PC-3 (cell line): ENCODE measurements at regions not wholly inside any gene's neighbourhood (a gene's known extent, or its start where the extent isn't known, plus 50 kb on each side); places are given as distances from the start of the nearest gene placed in this dataset.

Source experiments
- ATAC-seq: fragments of 200-7000 bp; cut with Tn5 transposase; 2 replicates; pipeline ENCODE4 v1.9.1; 2020; ENCODE audit warnings: mild to moderate bottlenecking, moderate library complexity
- BruUV-seq: library from RNA; stranded (reverse); fragments of 400-500 nt; replicated peaks from 2 replicates; lab custom pipeline; 2021; lab: Mats Ljungman, UMichigan
- CTCF ChIA-PET: fragments of 300-600 bp; sonication (Branson Sonifier 250); formaldehyde crosslinking; loops from one replicate; lab custom pipeline; 2022; ENCODE audit warnings: antibody characterized with exemption; lab: Charles Lee
- POLR2A ChIA-PET: fragments of 300-600 bp; sonication (Branson Sonifier 250); formaldehyde crosslinking; loops from one replicate; lab custom pipeline; 2022; ENCODE audit warnings: antibody characterized with exemption; ENCODE audit not compliant: unreplicated experiment; lab: Charles Lee
- DNase-seq: peaks from one replicate; pipeline ENCODE4 v3.0.0-alpha.2; 2015
- H2AFZ ChIP-seq: fragments of 300-600 bp; sonication (generic); 2 replicates; pipeline ENCODE4 v1.6.0; 2016; ENCODE audit warnings: antibody characterized with exemption, low read length
- H3F3A ChIP-seq: fragments of 300-600 bp; sonication (generic); one replicate; pipeline ENCODE4 v1.6.0; 2017; ENCODE audit warnings: antibody characterized with exemption, low read length, control low read depth, mild to moderate bottlenecking; ENCODE audit not compliant: unreplicated experiment
- H3K27ac ChIP-seq: fragments of 300-600 bp; sonication (generic); 2 replicates; pipeline ENCODE4 v1.5.1; 2016; ENCODE audit warnings: mild to moderate bottlenecking, low read length
- H3K27me3 ChIP-seq: fragments of 300-600 bp; sonication (generic); 2 replicates; pipeline ENCODE4 v1.6.1; 2016; ENCODE audit warnings: low read length, mixed read lengths
- H3K36me3 ChIP-seq: fragments of 300-600 bp; sonication (generic); 2 replicates; pipeline ENCODE4 v1.6.1; 2016; ENCODE audit warnings: low read depth, mixed run types, low read length, mixed read lengths
- H3K4me1 ChIP-seq: fragments of 300-600 bp; sonication (generic); 2 replicates; pipeline ENCODE4 v1.5.1; 2016; ENCODE audit warnings: low read length; ENCODE audit not compliant: insufficient read depth
- H3K4me2 ChIP-seq: fragments of 300-600 bp; sonication (generic); 2 replicates; pipeline ENCODE4 v1.6.0; 2016; ENCODE audit warnings: low read length
- H3K4me3 ChIP-seq: fragments of 300-600 bp; sonication (generic); 2 replicates; pipeline ENCODE4 v1.5.1; 2016; ENCODE audit warnings: mild to moderate bottlenecking, low read length, mixed read lengths
- H3K79me2 ChIP-seq: fragments of 300-600 bp; sonication (generic); 2 replicates; pipeline ENCODE4 v1.6.1; 2017; ENCODE audit warnings: low read length, mixed read lengths
- H3K9ac ChIP-seq: fragments of 300-600 bp; sonication (generic); 2 replicates; pipeline ENCODE4 v1.6.0; 2016; ENCODE audit warnings: mild to moderate bottlenecking, low read length
- H3K9me2 ChIP-seq: fragments of 300-600 bp; sonication (generic); replicated peaks from 2 replicates; pipeline ENCODE4 v1.6.1; 2016; ENCODE audit warnings: mixed run types, low read length, mixed read lengths
- H3K9me3 ChIP-seq: fragments of 300-600 bp; sonication (generic); 2 replicates; pipeline ENCODE4 v1.6.1; 2016; ENCODE audit warnings: low read length, mixed read lengths
- H4K20me1 ChIP-seq: fragments of 300-600 bp; sonication (generic); 2 replicates; pipeline ENCODE4 v1.6.1; 2016; ENCODE audit warnings: low read length, mixed read lengths
- CTCF ChIP-seq: fragments of 300-600 bp; sonication (generic); conservative IDR thresholded peaks from 2 replicates; pipeline ENCODE4 v1.5.1; 2017; ENCODE audit warnings: antibody characterized with exemption, low read depth, mild to moderate bottlenecking, low read length
- EZH2 ChIP-seq: fragments of 300-600 bp; sonication (generic); IDR thresholded peaks from one replicate; pipeline ENCODE4 v1.6.1; 2017; ENCODE audit warnings: antibody characterized with exemption, mild to moderate bottlenecking, low read length; ENCODE audit not compliant: unreplicated experiment
- EZH2phosphoT487 ChIP-seq: fragments of 300-600 bp; sonication (generic); IDR thresholded peaks from 2 replicates; pipeline ENCODE4 v1.6.1; 2018; ENCODE audit warnings: mild to moderate bottlenecking, antibody characterized with exemption, low read length, borderline replicate concordance
- intact Hi-C: fragments of 100-400 bp; cut with micrococcal nuclease; formaldehyde crosslinking; loops from 2 replicates; pipeline ENCODE4 v1.9.0; 2023

- no peak overlapping the region for H3K4me3 ChIP-seq
- H3K9me2 ChIP-seq = no peaks in the 10 kb centered on the region
- no peaks in the 10 kb centered on the region for H3K27me3 ChIP-seq
- no TSS peak for BruUV-seq
- DNase-seq = no peak
- no peaks in the 10 kb centered on the region for H3F3A ChIP-seq
- H3K79me2 ChIP-seq = no peaks in the 10 kb centered on the region
- no peak overlapping the region for H2AFZ ChIP-seq
- no peak overlapping the region for H3K27ac ChIP-seq
- ChIA-PET CTCF (no interaction called here), POLR2A (no interaction called here)
- ATAC-seq = no peak
- H3K9me3 ChIP-seq = no peaks in the 10 kb centered on the region
- H3K4me1 ChIP-seq = no peaks in the 10 kb centered on the region
- H3K9ac ChIP-seq = no peak overlapping the region
- no peak overlapping the region for H3K4me2 ChIP-seq
- no peaks in the 10 kb centered on the region for H4K20me1 ChIP-seq
- TF ChIP-seq EZH2 (no peak), CTCF (no peak), EZH2phosphoT487 (no peak)
- intact Hi-C loops = no loop called here
- no peaks in the 10 kb centered on the region for H3K36me3 ChIP-seq
Observed at GRCh38 chr4:11134705-11135104, 294.0 kb downstream of the HS3ST1 start.

GRCh38 chr4:11133868-11134267 is 294.8 kb downstream of the HS3ST1 start:
- Histone ChIP-seq H3K4me1 (no peaks in the 10 kb centered on the region), H3K79me2 (no peaks in the 10 kb centered on the region), H3K9ac (no peak overlapping the region), H3K27ac (no peak overlapping the region), H3K9me2 (no peaks in the 10 kb centered on the region), H3K27me3 (no peaks in the 10 kb centered on the region), H3F3A (no peaks in the 10 kb centered on the region), H3K4me2 (no peak overlapping the region), H3K4me3 (no peak overlapping the region), H2AFZ (no peak overlapping the region), H3K9me3 (no peaks in the 10 kb centered on the region), H3K36me3 (no peaks in the 10 kb centered on the region), H4K20me1 (no peaks in the 10 kb centered on the region)
- DNase-seq = no peak
- ChIA-PET CTCF (no interaction called here), POLR2A (no interaction called here)
- TF ChIP-seq EZH2 (no peak), EZH2phosphoT487 (no peak), CTCF (no peak)
- no TSS peak for BruUV-seq
- intact Hi-C loops = no loop called here
- ATAC-seq = no peak

- Histone ChIP-seq H4K20me1 (no peaks in the 10 kb centered on the region), H3K27ac (no peak overlapping the region), H3K4me2 (no peak overlapping the region), H3F3A (no peaks in the 10 kb centered on the region), H3K27me3 (no peaks in the 10 kb centered on the region), H3K36me3 (no peaks in the 10 kb centered on the region), H3K9me2 (no peaks in the 10 kb centered on the region), H3K9ac (no peak overlapping the region), H3K79me2 (no peaks in the 10 kb centered on the region), H3K4me1 (no peaks in the 10 kb centered on the region), H3K9me3 (no peaks in the 10 kb centered on the region), H2AFZ (no peak overlapping the region), H3K4me3 (no peak overlapping the region)
- DNase-seq = no peak
- POLR2A ChIA-PET = no interaction called here
- CTCF ChIA-PET = no interaction called here
- ATAC-seq = no peak
- TF ChIP-seq EZH2phosphoT487 (no peak), EZH2 (no peak), CTCF (no peak)
- intact Hi-C loops = no loop called here
- BruUV-seq = no TSS peak
Observed at GRCh38 chr4:11132478-11132877, 296.2 kb downstream of the HS3ST1 start.
